8988T (cell line): ENCODE measurements at regions not wholly inside any gene's neighbourhood (a gene's known extent, or its start where the extent isn't known, plus 50 kb on each side); places are given as distances from the start of the nearest gene placed in this dataset.
"Not testable (repeated sequence)": the region's sequence is repeated elsewhere in the genome, so short reads cannot be mapped to it uniquely, and the experiment has no call there.

Experiments
- DNase-seq: peaks from one replicate; pipeline ENCODE4 v3.0.0; 2011

- DNase-seq = no peak
Observed at GRCh38 chr10:29229258-29229705, 59.6 kb upstream of the LYZL1 start.

DNA sequence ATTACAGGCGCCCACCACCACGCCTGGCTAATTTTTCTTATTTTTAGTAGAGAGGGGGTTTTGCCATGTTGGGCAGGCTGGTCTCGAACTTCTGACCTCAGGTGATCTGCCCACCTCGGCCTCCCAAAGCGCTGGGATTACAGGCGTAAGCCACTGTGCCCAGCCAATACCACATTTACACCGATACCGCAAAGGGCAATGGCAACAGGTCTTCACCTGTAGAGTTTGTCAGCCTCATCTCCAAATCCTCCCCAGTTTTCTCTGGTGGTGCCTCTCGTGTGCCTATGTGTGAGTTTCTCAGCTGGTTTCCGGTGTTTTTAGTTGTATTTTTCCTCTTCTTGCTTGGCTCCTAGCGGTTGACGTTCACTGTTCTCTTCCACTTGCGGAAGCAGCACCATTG is 52.0 kb upstream of the LYZL1 start:
- DNase-seq = not testable (repeated sequence)

GRCh38 chr10:29237786-29238185 is 51.1 kb upstream of the LYZL1 start:
- no peak for DNase-seq

- no peak for DNase-seq
Observed at GRCh38 chr10:29238523-29239135, 50.2 kb upstream of the LYZL1 start.
